GM21576 (cell line): ENCODE measurements at regions not wholly inside any gene's neighbourhood (a gene's known extent, or its start where the extent isn't known, plus 50 kb on each side); places are given as distances from the start of the nearest gene placed in this dataset.

ENCODE experiments used
- ATAC-seq: cut with Tn5 transposase; IDR thresholded peaks from one replicate; pipeline ENCODE4 v1.9.1; 2021; ENCODE audit warnings: mild to moderate bottlenecking, moderate library complexity; ENCODE audit not compliant: unreplicated experiment

GRCh38 chr2:52964916-52965530 is 802.6 kb upstream of the CHAC2 start:
- ATAC-seq: no peak

GRCh38 chr2:52961403-52961802 is 806.2 kb upstream of the CHAC2 start:
- ATAC-seq: no peak

GRCh38 chr2:52960881-52961280 is 806.7 kb upstream of the CHAC2 start:
- no peak for ATAC-seq

GRCh38 chr2:52959801-52960200 is 807.8 kb upstream of the CHAC2 start:
- no peak for ATAC-seq

- ATAC-seq: no peak
Observed at GRCh38 chr2:52956766-52957165, 810.8 kb upstream of the CHAC2 start.

- no peak for ATAC-seq
Observed at GRCh38 chr2:52956118-52956517, 811.5 kb upstream of the CHAC2 start.

GRCh38 chr2:52955079-52955478 is 812.5 kb upstream of the CHAC2 start:
- no peak for ATAC-seq

- no peak for ATAC-seq
Observed at GRCh38 chr2:52940101-52940500, 827.5 kb upstream of the CHAC2 start.

GRCh38 chr2:52939250-52939649 is 828.4 kb upstream of the CHAC2 start:
- no peak for ATAC-seq

- no peak for ATAC-seq
Observed at GRCh38 chr2:52936029-52936428, 831.6 kb upstream of the CHAC2 start.

- peak; percentile 21 for ATAC-seq
Observed at GRCh38 chr2:52934920-52935640, 832.5 kb upstream of the CHAC2 start.

GRCh38 chr2:52934323-52934898 is 833.2 kb upstream of the CHAC2 start:
- peak; percentile 67 for ATAC-seq

GRCh38 chr2:52933878-52934277 is 833.7 kb upstream of the CHAC2 start:
- ATAC-seq: no peak

GRCh38 chr2:52931660-52932059 is 835.9 kb upstream of the CHAC2 start:
- no peak for ATAC-seq

- ATAC-seq: no peak
Observed at GRCh38 chr2:52929412-52929811, 838.2 kb upstream of the CHAC2 start.

GRCh38 chr2:52919673-52920072 is 847.9 kb upstream of the CHAC2 start:
- ATAC-seq: no peak

- ATAC-seq: no peak
Observed at GRCh38 chr2:52918551-52918950, 849.1 kb upstream of the CHAC2 start.

- ATAC-seq: no peak
Observed at GRCh38 chr2:52916981-52917380, 850.6 kb upstream of the CHAC2 start.

GRCh38 chr2:52904355-52904891 is 863.2 kb upstream of the CHAC2 start:
- no peak for ATAC-seq

- ATAC-seq: no peak
Observed at GRCh38 chr2:52897511-52898044, 870.0 kb upstream of the CHAC2 start.

GRCh38 chr2:52895726-52896340 is 871.8 kb upstream of the CHAC2 start:
- ATAC-seq: no peak
